Endothelial cell of umbilical vein (primary cell): ENCODE measurements at regions not wholly inside any gene's neighbourhood (a gene's known extent, or its start where the extent isn't known, plus 50 kb on each side); places are given as distances from the start of the nearest gene placed in this dataset.
"Not testable (repeated sequence)": the region's sequence is repeated elsewhere in the genome, so short reads cannot be mapped to it uniquely, and the experiment has no call there.

ENCODE experiments used
- BruUV-seq: library from RNA; stranded (reverse); fragments of 400-500 nt; replicated peaks from 2 replicates; lab custom pipeline; 2021; lab: Mats Ljungman, UMichigan
- CTCF ChIA-PET: fragments of 300-600, 350-600 bp; sonication (Branson Sonifier 250); formaldehyde crosslinking; loops from one replicate; lab custom pipeline; 2021; ENCODE audit warnings: antibody characterized with exemption, inconsistent platforms; lab: Charles Lee
- POLR2A ChIA-PET: fragments of 300-600, 350-600 bp; sonication (Branson Sonifier 250); formaldehyde crosslinking; loops from one replicate; lab custom pipeline; 2021; ENCODE audit warnings: antibody characterized with exemption, inconsistent platforms; lab: Charles Lee
- DNase-seq: peaks from one replicate; pipeline ENCODE4 v3.0.0-alpha.2; 2011; ENCODE audit warnings: low read depth, low spot score
- FAIRE-seq: peaks from 2 replicates; lab custom pipeline; 2011; peaks lifted over from hg19 to GRCh38; lab: Jason Lieb, UNC
- H2AFZ ChIP-seq: 2 replicates; pipeline ENCODE4 v1.6.0; 2012; ENCODE audit warnings: low read depth, low read length, control low read depth, inconsistent platforms
- H3K27ac ChIP-seq: 2 replicates; pipeline ENCODE4 v1.5.1; 2011; ENCODE audit warnings: low read depth, mild to moderate bottlenecking, control low read depth, low read length, moderate library complexity; ENCODE audit not compliant: insufficient read depth
- H3K27me3 ChIP-seq, 2 experiments: 2 replicates each; pipeline versions ENCODE4 v1.6.0 to v1.6.1; 2011; ENCODE audit warnings: low read length in 2 of 2, mixed read lengths in 1 of 2; ENCODE audit not compliant: control insufficient read depth in 2 of 2, insufficient read depth in 2 of 2
- H3K36me3 ChIP-seq, 2 experiments: 2 replicates in 1 of 2; 3 replicates in 1 of 2; pipeline ENCODE4 v1.5.1; 2011; ENCODE audit warnings: low read length in 2 of 2, mild to moderate bottlenecking in 1 of 2, moderate library complexity in 1 of 2; ENCODE audit not compliant: control insufficient read depth in 2 of 2, insufficient read depth in 2 of 2; ENCODE audit errors: extremely low read depth in 1 of 2
- H3K4me1 ChIP-seq: 3 replicates; pipeline ENCODE4 v1.5.1; 2011; ENCODE audit warnings: mild to moderate bottlenecking, low read length; ENCODE audit not compliant: control insufficient read depth, insufficient read depth; ENCODE audit errors: extremely low read depth
- H3K4me2 ChIP-seq: 2 replicates; pipeline ENCODE4 v1.6.1; 2011; ENCODE audit warnings: low read length, control low read depth, mixed read lengths; ENCODE audit not compliant: insufficient read depth
- H3K4me3 ChIP-seq, 3 experiments: fragments of 200-600 bp in 1 of 3; sonication (generic), shearing (Covaris generic) in 1 of 3; replicated peaks in 1 of 3; 2 replicates each; pipeline ENCODE4 v1.5.1; 2011 to 2016; ENCODE audit warnings: control low read depth in 3 of 3, low read length in 3 of 3, mild to moderate bottlenecking in 2 of 3, inconsistent platforms in 1 of 3, low read depth in 1 of 3, moderate library complexity in 1 of 3; ENCODE audit not compliant: insufficient read depth in 1 of 3
- H3K79me2 ChIP-seq: 2 replicates; pipeline ENCODE4 v1.6.0; 2012; ENCODE audit warnings: low read length, inconsistent platforms; ENCODE audit not compliant: control insufficient read depth, insufficient read depth
- H3K9ac ChIP-seq: replicated peaks from 2 replicates; pipeline ENCODE3; 2011; ENCODE audit warnings: low read length, control low read depth; ENCODE audit not compliant: insufficient read depth; ENCODE audit errors: extremely low read depth
- H3K9me1 ChIP-seq: replicated peaks from 3 replicates; pipeline ENCODE4 v1.6.0; 2011; ENCODE audit warnings: mild to moderate bottlenecking, low read length; ENCODE audit not compliant: control insufficient read depth, insufficient read depth; ENCODE audit errors: extremely low read depth
- H3K9me3 ChIP-seq: replicated peaks from 2 replicates; pipeline ENCODE4 v1.5.1; 2012; ENCODE audit warnings: low read length, inconsistent platforms; ENCODE audit not compliant: control insufficient read depth, insufficient read depth
- H4K20me1 ChIP-seq: replicated peaks from 2 replicates; pipeline ENCODE3; 2011; ENCODE audit warnings: mild to moderate bottlenecking, low read length; ENCODE audit not compliant: control insufficient read depth, insufficient read depth; ENCODE audit errors: extremely low read depth
- CTCF ChIP-seq, 2 donors: IDR thresholded peaks; 1 replicate in 1 of 2; 2 replicates in 1 of 2; pipeline ENCODE4 v1.5.1; 2011; ENCODE audit warnings: low read length in 2 of 2, mild to moderate bottlenecking in 2 of 2, moderate library complexity in 2 of 2, control low read depth in 1 of 2, inconsistent platforms in 1 of 2, low read depth in 1 of 2; ENCODE audit not compliant: insufficient read depth in 1 of 2; ENCODE audit errors: extremely low read depth in 1 of 2
- EZH2 ChIP-seq: IDR thresholded peaks from 2 replicates; pipeline ENCODE4 v1.6.1; 2012; ENCODE audit warnings: borderline replicate concordance, low read depth, mild to moderate bottlenecking, moderate library complexity, low read length, inconsistent platforms; ENCODE audit not compliant: severe bottlenecking
- FOS ChIP-seq: IDR thresholded peaks from 2 replicates; pipeline ENCODE4 v1.6.1; 2011; ENCODE audit warnings: mild to moderate bottlenecking, low read length, moderate library complexity, borderline replicate concordance; ENCODE audit not compliant: insufficient read depth
- GATA2 ChIP-seq: IDR thresholded peaks from 2 replicates; pipeline ENCODE4 v1.7.0; 2011; ENCODE audit warnings: low read depth, mild to moderate bottlenecking, moderate library complexity, mixed read lengths, low read length; ENCODE audit not compliant: insufficient read length, insufficient read depth
- JUN ChIP-seq: IDR thresholded peaks from 2 replicates; pipeline ENCODE4 v1.6.1; 2011; ENCODE audit warnings: borderline replicate concordance, low read depth; ENCODE audit not compliant: insufficient read length, insufficient read depth
- MAX ChIP-seq: IDR thresholded peaks from 2 replicates; pipeline ENCODE4 v1.6.1; 2011; ENCODE audit not compliant: insufficient read depth, insufficient read length
- MYC ChIP-seq: IDR thresholded peaks from one replicate; pipeline ENCODE4 v1.6.1; 2011; ENCODE audit warnings: mild to moderate bottlenecking, low read depth, low read length
- POLR2A ChIP-seq: IDR thresholded peaks from 2 replicates; pipeline ENCODE4 v1.6.1; 2012; ENCODE audit warnings: low read depth, mild to moderate bottlenecking, control low read depth, low read length
- POLR2AphosphoS5 ChIP-seq: IDR thresholded peaks from 2 replicates; pipeline ENCODE4 v1.6.1; 2012; ENCODE audit warnings: low read depth, mild to moderate bottlenecking, control low read depth, low read length, moderate library complexity; ENCODE audit not compliant: insufficient read depth
- dilution Hi-C: fragments of 300-500 bp; cut with MboI; formaldehyde crosslinking; loops from one replicate; pipeline ENCODE4 v1.15.0; 2019; ENCODE audit warnings: low sequenced_read_pairs; ENCODE audit not compliant: extremely low pct_ligation_motif_present
- intact Hi-C: fragments of 100-400 bp; cut with micrococcal nuclease; formaldehyde crosslinking; loops from one replicate; pipeline ENCODE4 v1.10.0; 2022

DNA sequence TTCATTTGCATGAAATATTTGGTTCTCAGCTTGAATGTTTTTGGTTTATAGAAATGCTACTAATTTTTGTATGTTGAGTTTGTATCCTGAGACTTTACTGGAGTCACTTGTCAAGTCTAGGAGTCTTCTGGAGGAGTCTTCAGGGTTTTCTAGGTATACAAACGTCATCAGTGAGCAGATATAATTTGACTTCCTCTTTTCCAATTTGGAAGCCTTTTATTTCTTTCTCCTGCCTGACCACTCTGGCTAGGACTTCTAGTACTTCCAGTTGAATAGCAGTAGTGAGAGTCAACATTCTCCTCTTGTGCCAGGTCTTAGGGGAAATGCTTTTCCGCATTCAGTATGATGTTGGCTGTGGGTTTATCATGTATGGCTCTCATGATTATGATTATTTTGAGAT, 55.4 kb upstream of the THUMPD2 start:
- no peak overlapping the region for H3K27ac ChIP-seq
- H3K9ac ChIP-seq, result no peak overlapping the region
- TF ChIP-seq CTCF (IDR thresholded peaks at IDR 0.05; ENCODE audit: extremely low read depth in 1 of 2, insufficient read depth in 1 of 2, low read depth in 1 of 2, low read length in 2 of 2) (no peak), GATA2 (no peak), FOS (no peak), MAX (no peak), MYC (no peak), POLR2A (no peak), EZH2 (no peak), POLR2AphosphoS5 (no peak), JUN (no peak)
- no peak overlapping the region for H3K4me2 ChIP-seq
- ChIA-PET POLR2A (no interaction called here), CTCF (no interaction called here)
- DNase-seq (no peak), FAIRE-seq (no peak)
- no peaks in the 10 kb centered on the region for H3K9me1 ChIP-seq
- H3K9me3 ChIP-seq, result no peaks in the 10 kb centered on the region
- H4K20me1 ChIP-seq, result no peaks in the 10 kb centered on the region
- no peak overlapping the region for H3K4me3 ChIP-seq
- no peaks in the 10 kb centered on the region for H3K4me1 ChIP-seq
- no peak overlapping the region for H2AFZ ChIP-seq
- H3K27me3 ChIP-seq, result no peaks in the 10 kb centered on the region
- no peaks in the 10 kb centered on the region for H3K36me3 ChIP-seq
- intact Hi-C loops, result no loop called here
- no peaks in the 10 kb centered on the region for H3K79me2 ChIP-seq
- BruUV-seq, result no TSS peak
- dilution Hi-C loops, result no loop called here

- H3K9ac ChIP-seq, H3K27ac ChIP-seq, POLR2A ChIA-PET, H3K4me3 ChIP-seq, H3K36me3 ChIP-seq, FAIRE-seq, H4K20me1 ChIP-seq, H3K79me2 ChIP-seq, H3K4me2 ChIP-seq, BruUV-seq, H3K9me3 ChIP-seq, DNase-seq, H3K27me3 ChIP-seq, CTCF ChIA-PET, H3K4me1 ChIP-seq, H2AFZ ChIP-seq, intact Hi-C loops, H3K9me1 ChIP-seq, dilution Hi-C loops: not testable (repeated sequence)
Measured at GRCh38 chr2:39830610-39831009, 51.6 kb upstream of the THUMPD2 start.
